ENCODE measurements at regions not wholly inside any gene's neighbourhood (a gene's known extent, or its start where the extent isn't known, plus 50 kb on each side); places are given as distances from the start of the nearest gene placed in this dataset.

- no peak for TF ChIP-seq MAX (IDR thresholded peaks at IDR 0.05)
- no peak for TF ChIP-seq EP300 (IDR thresholded peaks at IDR 0.05; ENCODE audit: borderline replicate concordance)
- no peak for TF ChIP-seq TCF12 (IDR thresholded peaks at IDR 0.05; ENCODE audit: low read depth)
- no peak for TF ChIP-seq TEAD4 (IDR thresholded peaks at IDR 0.05)
- TF ChIP-seq CEBPB (IDR thresholded peaks at IDR 0.05), result no peak
- TF ChIP-seq YY1 (IDR thresholded peaks at IDR 0.05; ENCODE audit: low read depth), result no peak
- no peak for TF ChIP-seq FOXM1 (IDR thresholded peaks at IDR 0.05; ENCODE audit: borderline replicate concordance, low read depth)
- TF ChIP-seq CREB1 (IDR thresholded peaks at IDR 0.05; ENCODE audit: low read depth), result no peak
- TF ChIP-seq EGR1 (IDR thresholded peaks at IDR 0.05), result no peak
- TF ChIP-seq REST (IDR thresholded peaks at IDR 0.05; ENCODE audit: low read depth), result no peak
- TF ChIP-seq NFIC (IDR thresholded peaks at IDR 0.05), result no peak
Measured at GRCh38 chr5:94040591-94041148, 299.3 kb upstream of the POU5F2 start.

- TF ChIP-seq TCF12 (IDR thresholded peaks at IDR 0.05; ENCODE audit: low read depth) (no peak), FOXM1 (IDR thresholded peaks at IDR 0.05; ENCODE audit: borderline replicate concordance, low read depth) (no peak), CREB1 (IDR thresholded peaks at IDR 0.05; ENCODE audit: low read depth) (no peak), YY1 (IDR thresholded peaks at IDR 0.05; ENCODE audit: low read depth) (no peak), NFIC (IDR thresholded peaks at IDR 0.05) (no peak), TEAD4 (IDR thresholded peaks at IDR 0.05) (no peak), MAX (IDR thresholded peaks at IDR 0.05) (no peak), CEBPB (IDR thresholded peaks at IDR 0.05) (no peak), EGR1 (IDR thresholded peaks at IDR 0.05) (no peak), EP300 (IDR thresholded peaks at IDR 0.05; ENCODE audit: borderline replicate concordance) (no peak), REST (IDR thresholded peaks at IDR 0.05; ENCODE audit: low read depth) (no peak), RAD21 (IDR thresholded peaks at IDR 0.05; ENCODE audit: low read depth) (no peak), USF1 (IDR thresholded peaks at IDR 0.05) (no peak), TAF1 (IDR thresholded peaks at IDR 0.05; ENCODE audit: low read depth) (no peak), ZBTB7A (IDR thresholded peaks at IDR 0.05; ENCODE audit: low read depth) (no peak)
Measured at GRCh38 chr5:94039101-94039500, 297.7 kb upstream of the POU5F2 start.

- TF ChIP-seq RAD21 (IDR thresholded peaks at IDR 0.05; ENCODE audit: low read depth), result no peak
- TF ChIP-seq TAF1 (IDR thresholded peaks at IDR 0.05; ENCODE audit: low read depth), result no peak
- TF ChIP-seq FOXM1 (IDR thresholded peaks at IDR 0.05; ENCODE audit: borderline replicate concordance, low read depth), result no peak
- TF ChIP-seq YY1 (IDR thresholded peaks at IDR 0.05; ENCODE audit: low read depth), result no peak
- TF ChIP-seq MAX (IDR thresholded peaks at IDR 0.05), result no peak
- TF ChIP-seq CEBPB (IDR thresholded peaks at IDR 0.05), result no peak
- TF ChIP-seq USF1 (IDR thresholded peaks at IDR 0.05), result no peak
- no peak for TF ChIP-seq CREB1 (IDR thresholded peaks at IDR 0.05; ENCODE audit: low read depth)
- no peak for TF ChIP-seq TCF12 (IDR thresholded peaks at IDR 0.05; ENCODE audit: low read depth)
- TF ChIP-seq EGR1 (IDR thresholded peaks at IDR 0.05), result no peak
- TF ChIP-seq EP300 (IDR thresholded peaks at IDR 0.05; ENCODE audit: borderline replicate concordance), result no peak
- TF ChIP-seq TEAD4 (IDR thresholded peaks at IDR 0.05), result no peak
- no peak for TF ChIP-seq REST (IDR thresholded peaks at IDR 0.05; ENCODE audit: low read depth)
- TF ChIP-seq ZBTB7A (IDR thresholded peaks at IDR 0.05; ENCODE audit: low read depth), result no peak
- no peak for TF ChIP-seq NFIC (IDR thresholded peaks at IDR 0.05)
Measured at GRCh38 chr5:94031631-94032030, 290.2 kb upstream of the POU5F2 start.

GRCh38 chr5:94028001-94028400 is 286.6 kb upstream of the POU5F2 start:
- TF ChIP-seq CREB1 (IDR thresholded peaks at IDR 0.05; ENCODE audit: low read depth) (no peak), USF1 (IDR thresholded peaks at IDR 0.05) (no peak), RAD21 (IDR thresholded peaks at IDR 0.05; ENCODE audit: low read depth) (no peak), TAF1 (IDR thresholded peaks at IDR 0.05; ENCODE audit: low read depth) (no peak), TCF12 (IDR thresholded peaks at IDR 0.05; ENCODE audit: low read depth) (no peak), EP300 (IDR thresholded peaks at IDR 0.05; ENCODE audit: borderline replicate concordance) (no peak), MAX (IDR thresholded peaks at IDR 0.05) (no peak), CEBPB (IDR thresholded peaks at IDR 0.05) (no peak), TEAD4 (IDR thresholded peaks at IDR 0.05) (no peak), ZBTB7A (IDR thresholded peaks at IDR 0.05; ENCODE audit: low read depth) (no peak)
